NCI-H2171 (cell line): ENCODE measurements at regions not wholly inside any gene's neighbourhood (a gene's known extent, or its start where the extent isn't known, plus 50 kb on each side); places are given as distances from the start of the nearest gene placed in this dataset.

Experiments used
- DNase-seq: peaks from one replicate; lab custom pipeline; 2025; lab: John Stamatoyannopoulos, UW

DNA sequence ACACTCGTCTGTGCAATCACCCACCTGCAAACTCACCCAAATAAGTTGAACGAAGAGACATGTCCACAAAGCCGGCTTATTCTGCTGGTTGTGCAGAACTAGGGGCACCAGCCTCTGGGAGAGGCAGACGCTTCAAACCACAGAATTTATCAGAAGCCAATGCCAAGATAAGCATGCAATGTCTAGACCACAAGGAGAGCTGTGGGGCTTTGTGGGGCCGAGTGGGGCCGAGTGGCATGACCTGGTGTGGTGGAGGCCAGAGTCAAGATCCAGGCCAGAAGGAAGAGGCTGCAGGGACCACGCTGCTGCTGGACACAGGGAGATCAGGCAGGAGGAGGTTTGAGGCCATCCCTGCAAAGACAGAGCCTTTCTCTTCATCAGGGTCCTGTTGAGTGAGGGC lies 259.0 kb downstream of the IRX2 start:
- DNase-seq = no peak

DNA sequence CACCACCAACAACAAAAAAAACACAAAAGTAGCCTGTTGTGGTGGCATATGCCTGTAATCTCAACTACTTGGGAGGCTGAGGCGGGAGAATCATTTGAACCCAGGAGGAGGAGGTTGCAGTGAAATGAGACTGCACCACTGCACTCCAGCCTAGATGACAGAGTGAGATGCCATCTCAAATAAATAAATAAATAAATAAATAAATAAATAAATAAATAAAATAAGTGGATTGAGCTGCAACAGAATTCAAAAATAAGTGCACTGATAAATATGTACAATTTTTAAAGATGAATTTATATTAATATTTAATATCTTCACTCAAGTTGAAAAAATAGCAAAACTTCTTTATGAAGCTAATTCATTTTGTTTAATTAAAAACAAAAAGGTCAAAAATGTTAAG lies 259.6 kb downstream of the IRX2 start:
- DNase-seq = no peak

GRCh38 chr5:2489306-2489705 lies 262.2 kb downstream of the IRX2 start:
- DNase-seq = no peak

DNA sequence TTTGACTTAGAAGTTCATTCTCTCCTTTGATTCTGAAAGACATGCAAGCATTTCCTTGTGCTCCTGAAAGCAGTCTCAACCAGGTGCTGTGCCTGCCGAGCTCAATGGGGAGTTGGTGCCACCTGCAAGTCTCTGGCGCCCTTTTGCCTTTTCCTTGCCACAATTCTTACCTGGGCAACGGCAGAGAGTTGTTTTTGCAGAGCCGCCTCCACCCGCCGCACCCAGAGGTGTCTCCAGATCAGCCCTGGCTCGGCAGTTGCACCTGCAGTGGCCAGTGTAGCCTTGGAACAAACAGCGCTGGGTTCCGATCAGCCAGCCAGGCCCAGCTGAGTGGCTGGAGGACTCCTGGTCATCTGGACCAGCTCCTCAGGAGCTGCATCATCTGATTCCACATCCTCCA lies 262.9 kb downstream of the IRX2 start:
- DNase-seq = no peak

GRCh38 chr5:2487152-2487763 lies 264.2 kb downstream of the IRX2 start:
- DNase-seq = no peak

DNA sequence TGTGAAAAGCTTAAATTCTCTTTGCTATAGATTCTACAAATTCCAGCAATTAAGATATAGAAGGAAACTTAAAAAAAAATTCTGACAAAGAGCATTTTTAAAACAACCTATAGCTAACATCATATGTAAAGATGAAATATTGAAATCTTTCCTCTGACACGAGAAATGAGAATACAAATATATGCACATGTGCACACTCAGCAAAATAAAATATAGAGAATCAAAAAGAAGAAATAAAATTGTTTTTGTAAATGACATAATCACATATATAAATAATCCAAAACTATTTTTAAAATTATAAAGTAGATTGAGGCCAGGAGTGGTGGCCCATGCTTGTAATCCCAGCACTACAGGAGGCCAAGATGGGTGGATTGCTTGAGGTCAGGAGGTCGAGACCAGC lies 265.1 kb downstream of the IRX2 start:
- DNase-seq = no peak

DNA sequence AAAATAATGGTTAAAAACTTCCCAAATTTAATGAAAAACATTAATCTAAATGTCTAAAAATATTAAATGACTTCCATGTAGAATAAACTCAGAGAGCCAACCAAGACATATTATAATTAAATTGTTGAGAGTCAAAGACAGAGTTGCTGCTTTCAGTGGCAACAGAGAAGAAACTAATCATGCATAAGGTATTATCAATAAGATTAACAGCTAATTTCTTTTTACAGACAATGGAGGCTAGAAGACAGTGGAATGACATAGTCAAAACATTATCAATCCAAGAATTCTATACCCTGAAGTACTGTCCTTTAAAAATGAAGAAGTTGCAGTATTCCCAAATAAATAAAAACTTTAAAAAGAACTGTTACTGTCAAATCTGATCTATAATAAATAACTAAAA lies 268.7 kb downstream of the IRX2 start:
- no peak for DNase-seq

DNA sequence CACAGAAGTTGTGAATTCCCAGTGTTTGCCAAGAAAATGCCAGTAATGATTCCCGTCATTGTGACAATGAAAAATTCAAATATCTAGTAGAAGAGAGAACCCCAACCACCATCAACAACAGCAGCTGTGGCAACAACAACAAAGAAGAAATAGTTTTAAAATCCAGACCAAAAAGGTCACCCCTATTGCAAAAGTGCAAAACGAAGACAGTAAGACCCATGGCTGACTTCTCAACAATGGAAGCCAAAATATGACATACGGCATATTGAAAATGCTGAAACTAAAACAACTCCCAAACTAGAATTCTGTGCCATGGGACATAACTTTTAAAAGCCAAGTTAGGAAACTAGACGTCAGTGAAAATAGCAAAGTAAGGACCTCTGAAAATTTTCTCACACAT lies 270.6 kb downstream of the IRX2 start:
- no peak for DNase-seq

DNA sequence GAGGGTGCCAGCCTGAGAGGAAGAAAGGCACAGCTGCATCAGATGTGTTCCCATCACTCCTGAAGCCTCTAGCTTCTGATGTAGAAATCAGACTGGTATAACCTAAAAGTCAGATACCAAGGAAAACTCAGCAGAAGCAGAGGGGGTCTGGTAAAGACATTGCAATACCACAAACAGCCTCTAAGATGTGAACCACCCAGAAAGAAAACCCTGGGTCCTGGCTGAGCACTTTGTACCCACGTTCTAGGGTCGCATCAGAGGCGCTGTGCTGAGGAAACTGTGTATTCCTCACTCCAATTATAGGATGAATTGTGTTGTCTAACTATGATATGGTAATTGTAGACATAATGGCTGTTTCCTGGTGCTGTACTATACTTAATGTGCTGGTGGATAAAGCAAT lies 275.6 kb downstream of the IRX2 start:
- no peak for DNase-seq

DNA sequence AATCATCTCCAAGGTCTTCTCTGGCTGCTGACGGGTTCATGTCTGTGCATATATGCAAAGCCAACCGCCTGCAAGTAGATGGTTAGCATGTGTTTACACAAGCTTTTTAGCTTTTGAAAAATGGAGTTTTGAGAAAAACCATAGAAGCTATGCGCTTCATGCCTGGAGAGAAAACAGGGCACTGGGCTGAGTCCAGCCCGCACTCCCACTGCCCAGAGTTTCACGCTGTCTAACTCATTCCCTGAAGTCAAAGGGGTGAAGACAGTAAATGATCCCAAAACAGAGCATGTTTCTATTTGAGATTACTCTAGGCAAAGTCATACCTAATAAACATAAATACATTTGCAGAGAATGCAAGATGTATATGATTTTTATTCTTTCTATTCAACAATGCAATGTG lies 278.8 kb downstream of the IRX2 start:
- DNase-seq = no peak

GRCh38 chr5:2471152-2471879 lies 280.2 kb downstream of the IRX2 start:
- no peak for DNase-seq

GRCh38 chr5:2466966-2467365 lies 284.5 kb downstream of the IRX2 start:
- DNase-seq = no peak

GRCh38 chr5:2465383-2465782 lies 286.1 kb downstream of the IRX2 start:
- peak; percentile 18 for DNase-seq

GRCh38 chr5:2464141-2464540 lies 287.3 kb downstream of the IRX2 start:
- no peak for DNase-seq

DNA sequence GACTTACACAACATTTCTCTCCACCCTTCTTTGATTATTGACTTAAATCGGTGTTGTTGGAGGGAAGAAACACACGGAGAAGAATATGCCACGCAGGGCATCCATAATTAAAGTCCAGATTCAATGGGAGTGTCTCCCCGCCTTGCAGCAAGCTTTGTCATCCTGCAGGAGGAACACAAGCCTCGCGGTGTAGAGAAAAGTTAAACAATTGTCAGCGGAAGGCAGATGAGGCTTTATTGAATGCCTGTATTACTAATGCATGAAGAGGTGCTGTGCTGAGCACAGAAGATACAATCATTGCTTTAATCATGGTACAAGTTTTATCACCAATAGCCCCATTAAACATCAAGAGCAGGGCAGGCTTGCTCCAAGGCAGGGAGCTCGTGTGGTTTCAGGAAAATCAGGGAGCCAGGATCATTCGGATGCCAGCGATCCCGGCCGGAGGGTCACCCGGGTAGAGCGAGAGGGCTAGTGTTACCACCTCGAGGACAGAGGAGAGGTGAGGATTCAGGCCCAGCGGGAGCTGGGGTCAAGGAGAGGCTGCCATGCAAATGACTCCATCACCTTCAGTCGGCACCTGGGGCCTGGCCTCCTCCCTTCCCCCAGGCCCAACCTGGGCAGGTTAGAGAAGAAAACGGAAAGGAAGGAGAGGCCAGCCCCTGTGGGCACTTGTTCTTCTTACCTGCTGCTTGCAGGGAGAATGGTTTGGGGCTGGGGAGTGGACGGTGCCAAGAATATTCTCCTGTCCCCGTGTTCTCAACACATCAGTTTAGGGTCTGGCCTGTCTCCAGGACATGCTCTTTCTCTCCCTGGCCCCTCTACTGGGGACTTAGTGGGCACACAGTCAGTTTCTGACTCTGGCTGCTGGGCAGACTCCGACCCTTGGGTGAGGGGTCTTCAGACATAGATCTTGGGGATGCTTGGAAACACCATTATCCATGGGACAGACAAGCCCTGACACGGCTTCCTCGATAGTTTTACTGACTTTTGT lies 289.5 kb downstream of the IRX2 start:
- no peak for DNase-seq

DNA sequence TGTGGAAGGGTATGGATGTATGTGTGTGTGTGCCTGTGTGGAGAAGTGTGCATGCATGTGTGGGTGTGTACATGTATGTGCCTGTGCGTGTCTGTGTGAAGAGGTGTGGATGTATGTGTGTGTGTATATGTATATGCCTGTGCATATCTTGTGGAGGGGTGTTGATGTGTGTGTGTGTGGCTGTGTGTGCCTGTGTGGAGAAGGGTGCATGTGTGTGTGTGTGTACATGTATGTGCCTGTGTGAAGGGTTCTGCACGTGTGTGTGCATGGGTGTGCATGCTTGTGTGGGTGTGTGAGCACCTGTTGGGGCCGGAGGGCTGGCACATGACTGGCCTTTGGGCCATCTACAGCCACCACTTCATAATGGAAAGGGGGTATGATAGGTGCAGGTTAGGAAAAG lies 291.4 kb downstream of the IRX2 start:
- no peak for DNase-seq

GRCh38 chr5:2459251-2459650 lies 292.2 kb downstream of the IRX2 start:
- DNase-seq = no peak

DNA sequence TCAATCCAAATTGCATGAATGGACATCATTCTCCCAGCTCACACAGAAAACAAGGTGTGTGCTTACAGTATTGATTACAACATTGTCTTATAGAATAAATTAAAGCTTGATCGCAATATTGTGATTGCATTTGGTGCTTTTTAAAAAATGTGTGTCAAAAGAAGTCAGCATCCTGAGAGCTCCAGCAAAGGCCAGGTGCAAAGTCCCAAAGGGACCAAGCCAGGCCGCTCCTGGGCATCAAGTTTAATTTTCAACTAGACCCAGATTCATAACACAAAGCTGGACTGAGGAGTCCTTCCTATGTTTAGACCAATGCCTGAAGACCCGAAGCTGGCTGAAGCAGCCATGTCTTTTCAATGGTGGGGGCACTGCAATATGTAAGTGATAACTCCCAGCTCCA lies 295.6 kb downstream of the IRX2 start:
- DNase-seq = no peak

DNA sequence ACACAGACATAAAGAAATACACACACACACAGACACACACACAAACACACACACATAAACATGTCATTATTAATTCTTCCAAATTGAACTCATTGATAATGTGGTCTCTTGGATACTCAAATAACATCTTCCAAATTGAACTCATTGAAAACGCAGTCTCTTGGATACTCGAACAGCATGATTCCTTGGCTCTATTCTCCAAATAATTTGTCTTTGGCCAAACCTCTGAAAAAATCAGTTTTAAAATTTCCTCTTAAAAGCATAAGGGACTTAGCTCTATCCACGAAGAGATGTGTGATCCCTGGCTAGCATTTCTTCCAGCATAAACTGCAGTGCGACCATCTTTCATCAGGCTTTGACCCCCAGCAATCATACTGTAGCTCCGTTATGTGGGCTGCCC lies 296.6 kb downstream of the IRX2 start:
- no peak for DNase-seq

- DNase-seq = no peak
These were observed 297.7 kb downstream of the IRX2 start for GRCh38 chr5:2453781-2454180.

- DNase-seq = no peak
These were observed 300.4 kb downstream of the IRX2 start for GRCh38 chr5:2451100-2451499.

GRCh38 chr5:2442496-2443354 lies 308.8 kb downstream of the IRX2 start:
- DNase-seq = no peak
